ENCODE measurements at regions not wholly inside any gene's neighbourhood (a gene's known extent, or its start where the extent isn't known, plus 50 kb on each side); places are given as distances from the start of the nearest gene placed in this dataset.

DNA sequence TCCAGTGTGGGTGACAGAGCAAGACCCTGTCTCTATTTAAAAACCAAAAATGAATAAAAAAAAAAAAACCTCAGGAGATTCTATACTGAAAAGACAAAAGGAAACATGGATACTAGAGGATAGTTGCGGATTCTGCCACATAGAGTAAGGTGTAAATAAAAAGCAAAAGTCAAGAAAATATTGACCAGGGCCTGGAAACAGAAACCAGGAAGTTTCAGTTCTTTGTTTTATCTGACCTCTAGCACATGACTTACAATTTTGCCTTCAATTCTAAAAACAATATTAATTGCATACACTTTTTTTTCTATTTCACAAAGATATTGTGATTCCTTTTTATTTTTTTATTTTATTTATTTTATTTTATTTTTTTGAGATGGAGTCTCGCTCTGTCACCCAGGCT, 96.2 kb upstream of the NMUR2 start:
- H3K4me3 ChIP-seq (ENCODE audit: low read depth, low read length): no peak overlapping the region
- DNase-seq (ENCODE audit: low read depth): no peak
- TF ChIP-seq, protein P1, sequence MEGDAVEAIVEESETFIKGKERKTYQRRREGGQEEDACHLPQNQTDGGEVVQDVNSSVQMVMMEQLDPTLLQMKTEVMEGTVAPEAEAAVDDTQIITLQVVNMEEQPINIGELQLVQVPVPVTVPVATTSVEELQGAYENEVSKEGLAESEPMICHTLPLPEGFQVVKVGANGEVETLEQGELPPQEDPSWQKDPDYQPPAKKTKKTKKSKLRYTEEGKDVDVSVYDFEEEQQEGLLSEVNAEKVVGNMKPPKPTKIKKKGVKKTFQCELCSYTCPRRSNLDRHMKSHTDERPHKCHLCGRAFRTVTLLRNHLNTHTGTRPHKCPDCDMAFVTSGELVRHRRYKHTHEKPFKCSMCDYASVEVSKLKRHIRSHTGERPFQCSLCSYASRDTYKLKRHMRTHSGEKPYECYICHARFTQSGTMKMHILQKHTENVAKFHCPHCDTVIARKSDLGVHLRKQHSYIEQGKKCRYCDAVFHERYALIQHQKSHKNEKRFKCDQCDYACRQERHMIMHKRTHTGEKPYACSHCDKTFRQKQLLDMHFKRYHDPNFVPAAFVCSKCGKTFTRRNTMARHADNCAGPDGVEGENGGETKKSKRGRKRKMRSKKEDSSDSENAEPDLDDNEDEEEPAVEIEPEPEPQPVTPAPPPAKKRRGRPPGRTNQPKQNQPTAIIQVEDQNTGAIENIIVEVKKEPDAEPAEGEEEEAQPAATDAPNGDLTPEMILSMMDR (IDR thresholded peaks at IDR 0.05; ENCODE audit: insufficient read depth, low read depth, low read length, missing control alignments): no peak

DNA sequence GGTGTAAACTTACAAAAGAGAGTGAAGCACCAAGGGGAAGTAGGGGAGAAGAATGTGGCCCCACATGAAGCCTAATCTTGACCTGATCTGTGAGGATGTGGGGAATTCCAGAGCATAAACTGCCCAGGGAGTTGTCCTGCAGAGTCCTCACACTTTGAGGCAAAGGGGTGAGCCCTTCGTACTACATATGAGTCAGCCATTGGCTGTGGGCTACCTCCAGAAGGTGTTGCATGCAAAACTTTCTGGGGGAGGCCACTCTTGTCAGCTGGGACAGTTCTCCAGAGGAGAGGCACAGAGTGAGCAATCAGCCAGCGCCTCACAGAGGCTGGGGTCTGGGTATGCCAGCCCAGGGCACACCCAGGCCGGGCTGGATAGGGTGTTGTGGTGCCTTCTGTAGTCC, 98.1 kb upstream of the NMUR2 start:
- H3K4me3 ChIP-seq (ENCODE audit: low read depth, low read length): no peak overlapping the region
- TF ChIP-seq, protein P1 (IDR thresholded peaks at IDR 0.05; ENCODE audit: insufficient read depth, low read depth, low read length, missing control alignments): no peak
- peak; percentile 15 for DNase-seq (ENCODE audit: low read depth)

DNA sequence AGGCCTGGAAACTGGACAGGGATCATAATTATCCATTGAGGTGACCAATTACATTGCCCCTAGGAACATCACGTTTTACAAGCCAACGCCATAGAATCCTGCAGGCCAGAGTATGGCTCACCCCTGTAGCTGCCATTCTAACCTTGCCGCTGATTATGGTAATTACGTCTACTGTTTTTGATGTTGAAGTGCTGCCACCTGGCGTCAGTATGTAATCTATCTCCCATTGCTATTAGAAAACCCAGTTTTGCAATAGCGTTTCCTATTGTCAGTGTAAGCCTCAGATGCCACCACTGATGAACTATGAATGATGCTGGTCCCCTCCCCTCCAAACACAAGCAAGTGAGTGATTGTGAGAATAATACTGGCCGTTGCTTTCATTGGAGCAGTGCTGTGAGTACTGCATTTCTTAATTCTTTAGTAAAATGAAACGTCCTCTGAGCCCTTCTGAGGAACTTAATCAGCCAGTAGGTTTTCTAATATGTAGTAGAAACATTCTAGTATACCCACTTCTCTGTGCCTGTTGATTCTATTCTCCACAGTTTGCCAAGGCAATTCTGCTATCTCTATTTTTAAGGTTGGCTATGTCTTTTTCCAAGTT, 100.5 kb upstream of the NMUR2 start:
- peak; percentile 73 for DNase-seq (ENCODE audit: low read depth)
- TF ChIP-seq, protein P1 (IDR thresholded peaks at IDR 0.05; ENCODE audit: insufficient read depth, low read depth, low read length, missing control alignments): peak; percentile 67
- no peak overlapping the region for H3K4me3 ChIP-seq (ENCODE audit: low read depth, low read length)

DNA sequence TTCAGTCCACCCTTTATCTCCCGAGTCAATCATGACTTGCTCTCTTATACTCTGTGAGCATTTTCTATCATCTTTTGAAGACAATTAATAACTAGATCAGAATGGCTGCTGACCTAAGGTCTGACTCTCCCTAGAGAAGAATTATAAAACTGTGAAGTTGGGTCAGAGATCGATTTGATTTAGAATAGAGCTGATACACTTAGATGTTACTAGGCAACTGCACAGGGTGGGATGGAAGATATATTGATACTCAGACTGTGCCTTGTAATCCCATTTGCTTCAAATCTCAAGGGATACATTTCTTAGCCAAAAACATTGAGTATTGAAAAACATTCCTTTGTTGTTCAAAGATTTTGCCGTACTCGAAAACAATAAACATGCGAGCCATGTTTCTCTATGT, 106.0 kb upstream of the NMUR2 start:
- TF ChIP-seq, protein P1 (IDR thresholded peaks at IDR 0.05; ENCODE audit: insufficient read depth, low read depth, low read length, missing control alignments): no peak
- DNase-seq (ENCODE audit: low read depth): no peak
- H3K4me3 ChIP-seq (ENCODE audit: low read depth, low read length): no peak overlapping the region

DNA sequence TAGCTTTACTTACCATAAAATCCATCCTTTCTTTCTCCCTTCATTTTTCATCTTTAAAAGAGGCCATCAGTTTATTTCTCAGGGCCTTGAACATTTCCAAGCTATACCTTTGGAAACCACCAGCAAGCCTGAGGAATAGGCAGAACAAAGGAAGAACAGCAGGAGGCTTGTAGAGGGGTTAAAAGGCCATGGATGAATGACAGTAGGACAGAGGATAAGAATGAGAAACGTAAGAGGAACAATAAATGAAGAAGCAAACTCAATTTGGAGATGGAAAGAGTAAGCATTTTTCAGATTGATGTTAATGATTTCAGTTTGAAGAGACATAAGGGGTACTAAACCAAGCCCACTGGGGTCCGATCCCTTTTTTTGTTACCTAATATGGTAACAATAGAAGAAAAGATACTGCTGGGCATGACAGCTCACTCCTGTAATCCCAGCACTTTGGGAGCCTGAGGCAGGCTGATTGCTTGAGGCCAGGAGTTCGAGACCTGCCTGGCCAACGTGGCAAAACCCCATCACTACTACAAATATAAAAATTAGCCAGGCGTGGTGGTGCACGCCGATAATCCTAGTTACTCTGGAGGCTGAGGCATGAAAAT, 106.6 kb upstream of the NMUR2 start:
- no peak overlapping the region for H3K4me3 ChIP-seq (ENCODE audit: low read depth, low read length)
- no peak for DNase-seq (ENCODE audit: low read depth)
- TF ChIP-seq, protein P1 (IDR thresholded peaks at IDR 0.05; ENCODE audit: insufficient read depth, low read depth, low read length, missing control alignments): no peak

DNA sequence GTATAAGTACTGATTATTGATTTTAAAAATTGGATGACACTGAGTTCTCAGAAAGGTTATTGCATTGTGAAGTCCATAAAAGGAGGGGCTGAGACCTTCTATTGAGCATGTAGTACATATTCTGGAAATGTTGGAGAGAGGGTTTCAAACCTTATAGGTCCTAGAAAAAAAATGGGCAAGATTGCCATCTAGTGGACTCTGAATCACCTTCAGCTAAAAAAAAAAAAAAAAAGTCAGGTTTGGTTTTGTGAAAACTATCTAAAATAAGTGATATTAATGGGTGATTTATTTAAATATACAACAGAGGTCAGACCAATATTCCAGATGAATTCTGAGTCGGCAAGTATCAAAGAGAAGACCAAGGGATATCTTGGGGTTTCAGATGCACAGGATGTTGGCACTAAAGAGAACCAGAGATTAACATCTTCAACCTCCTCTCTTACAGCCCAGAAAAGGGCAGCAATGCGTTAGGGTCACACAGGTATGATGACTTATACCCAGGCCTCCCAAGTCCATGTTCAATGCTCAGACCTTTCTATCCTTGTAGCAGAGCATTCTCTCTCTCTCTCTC, 109.8 kb upstream of the NMUR2 start:
- TF ChIP-seq, protein P1 (IDR thresholded peaks at IDR 0.05; ENCODE audit: insufficient read depth, low read depth, low read length, missing control alignments): peak; percentile 27
- peak; percentile 23 for DNase-seq (ENCODE audit: low read depth)
- no peak overlapping the region for H3K4me3 ChIP-seq (ENCODE audit: low read depth, low read length)

All from GM12865 (cell line).